OCI-LY7 (cell line): ENCODE measurements at regions not wholly inside any gene's neighbourhood (a gene's known extent, or its start where the extent isn't known, plus 50 kb on each side); places are given as distances from the start of the nearest gene placed in this dataset.

ENCODE experiments used
- BruUV-seq: library from RNA; stranded (reverse); fragments of 400-500 nt; replicated peaks from 2 replicates; lab custom pipeline; 2021; lab: Mats Ljungman, UMichigan
- CTCF ChIA-PET: fragments of 300-600 bp; sonication (Branson Sonifier 250); formaldehyde crosslinking; loops from one replicate; lab custom pipeline; 2022; ENCODE audit warnings: antibody characterized with exemption; ENCODE audit not compliant: unreplicated experiment; lab: Charles Lee
- POLR2A ChIA-PET: fragments of 300-600 bp; sonication (Branson Sonifier 250); formaldehyde crosslinking; loops from one replicate; lab custom pipeline; 2022; ENCODE audit warnings: antibody characterized with exemption; lab: Charles Lee
- DNase-seq: peaks from one replicate; pipeline ENCODE4 v3.0.0-alpha.2; 2015; ENCODE audit warnings: low spot score
- H2AFZ ChIP-seq: fragments of 200-600 bp; sonication (generic), shearing (Covaris generic); 2 replicates; pipeline ENCODE4 v1.6.1; 2014; ENCODE audit warnings: mild to moderate bottlenecking, antibody characterized with exemption, low read length, moderate library complexity
- H3K27ac ChIP-seq: fragments of 200-600 bp; sonication (generic); 2 replicates; pipeline ENCODE4 v1.5.1; 2014; ENCODE audit warnings: mixed run types, low read depth, mild to moderate bottlenecking, moderate library complexity, low read length, inconsistent platforms; ENCODE audit not compliant: poor library complexity, severe bottlenecking
- H3K36me3 ChIP-seq: fragments of 200-600 bp; sonication (generic); 2 replicates; pipeline ENCODE4 v1.6.1; 2014; ENCODE audit warnings: mild to moderate bottlenecking, antibody characterized with exemption, low read length, moderate library complexity, mixed read lengths; ENCODE audit not compliant: insufficient read depth
- H3K4me1 ChIP-seq: fragments of 200-600 bp; sonication (generic); 2 replicates; pipeline ENCODE4 v1.5.1; 2014; ENCODE audit warnings: mild to moderate bottlenecking, low read length; ENCODE audit not compliant: insufficient read depth, poor library complexity, severe bottlenecking
- H3K4me2 ChIP-seq: fragments of 200-600 bp; sonication (generic); 2 replicates; pipeline ENCODE4 v1.6.1; 2014; ENCODE audit warnings: mild to moderate bottlenecking, low read length
- H3K4me3 ChIP-seq: fragments of 200-600 bp; sonication (generic); 2 replicates; pipeline ENCODE4 v1.5.1; 2014; ENCODE audit warnings: mild to moderate bottlenecking, low read depth, low read length; ENCODE audit not compliant: poor library complexity, severe bottlenecking
- H3K79me2 ChIP-seq: fragments of 200-600 bp; sonication (generic); 2 replicates; pipeline ENCODE4 v1.6.1; 2016; ENCODE audit warnings: low read depth, mild to moderate bottlenecking, low read length, moderate library complexity, mixed read lengths; ENCODE audit not compliant: insufficient read depth
- H3K9me2 ChIP-seq: fragments of 200-600 bp; sonication (generic); 2 replicates; pipeline ENCODE4 v1.6.1; 2016; ENCODE audit warnings: mild to moderate bottlenecking, low read length, mixed read lengths; ENCODE audit not compliant: insufficient read depth
- H3K9me3 ChIP-seq: fragments of 200-600 bp; sonication (generic); 2 replicates; pipeline ENCODE4 v1.6.1; 2014; ENCODE audit warnings: mild to moderate bottlenecking, mixed run types, low read length, mixed read lengths
- H4K20me1 ChIP-seq: fragments of 200-600 bp; sonication (generic); 2 replicates; pipeline ENCODE4 v1.6.1; 2014; ENCODE audit warnings: mild to moderate bottlenecking, antibody characterized with exemption, low read length, moderate library complexity, mixed read lengths; ENCODE audit not compliant: insufficient read depth
- CTCF ChIP-seq: fragments of 200-600 bp; sonication (generic); conservative IDR thresholded peaks from 2 replicates; pipeline ENCODE4 v1.5.1; 2014; ENCODE audit warnings: mild to moderate bottlenecking, antibody characterized with exemption, low read length, moderate library complexity, mixed read lengths
- EZH2phosphoT487 ChIP-seq: fragments of 200-600 bp; sonication (generic); IDR thresholded peaks from 2 replicates; pipeline ENCODE4 v1.6.1; 2018; ENCODE audit warnings: low read depth, borderline replicate concordance, mild to moderate bottlenecking, mixed run types, antibody characterized with exemption, low read length, moderate library complexity, mixed read lengths
- intact Hi-C: fragments of 100-400 bp; cut with micrococcal nuclease; formaldehyde crosslinking; loops from one replicate; pipeline ENCODE4 v1.10.0; 2022; ENCODE audit not compliant: unreplicated experiment

- Histone ChIP-seq H4K20me1 (no peaks in the 10 kb centered on the region), H3K4me1 (peaks cover 8% of the 10 kb centered on the region), H3K4me2 (no peak overlapping the region), H3K4me3 (no peak overlapping the region), H3K9me2 (no peaks in the 10 kb centered on the region), H3K36me3 (no peaks in the 10 kb centered on the region), H2AFZ (no peak overlapping the region), H3K27ac (no peak overlapping the region), H3K79me2 (no peaks in the 10 kb centered on the region), H3K9me3 (no peaks in the 10 kb centered on the region)
- POLR2A ChIA-PET = no interaction called here
- intact Hi-C loops = no loop called here
- no TSS peak for BruUV-seq
- no peak for DNase-seq
- TF ChIP-seq CTCF = no peak
- no peak for TF ChIP-seq EZH2phosphoT487
- CTCF ChIA-PET = no interaction called here
Observed at GRCh38 chr14:96633096-96633495, 130.9 kb downstream of the PAPOLA start.

GRCh38 chr14:96634481-96634880 is 132.3 kb downstream of the PAPOLA start:
- Histone ChIP-seq H3K9me2 (no peaks in the 10 kb centered on the region), H3K36me3 (no peaks in the 10 kb centered on the region), H3K4me3 (no peak overlapping the region), H3K27ac (no peak overlapping the region), H4K20me1 (no peaks in the 10 kb centered on the region), H3K4me2 (peak overlapping the region; percentile 29; the same call in 1 of the 2 replicates), H3K4me1 (peaks cover 8% of the 10 kb centered on the region), H2AFZ (no peak overlapping the region), H3K79me2 (no peaks in the 10 kb centered on the region), H3K9me3 (no peaks in the 10 kb centered on the region)
- CTCF ChIA-PET = no interaction called here
- no peak for DNase-seq
- TF ChIP-seq EZH2phosphoT487 (no peak), CTCF (no peak)
- intact Hi-C loops = no loop called here
- POLR2A ChIA-PET = no interaction called here
- BruUV-seq = no TSS peak

GRCh38 chr14:96634896-96635295 is 132.7 kb downstream of the PAPOLA start:
- H3K9me2 ChIP-seq = no peaks in the 10 kb centered on the region
- peaks cover 8% of the 10 kb centered on the region for H3K4me1 ChIP-seq
- no peaks in the 10 kb centered on the region for H3K9me3 ChIP-seq
- POLR2A ChIA-PET = interaction anchor here (0.6 kb wide), 1 partner anchor 168 kb away, joined by 3 read pairs; no protein-coding TSS in a partner anchor
- no peak overlapping the region for H3K27ac ChIP-seq
- no peak for TF ChIP-seq EZH2phosphoT487
- BruUV-seq = no TSS peak
- H3K4me2 ChIP-seq = peak overlapping the region; percentile 29; the same call in 1 of the 2 replicates
- CTCF ChIA-PET = no interaction called here
- no peaks in the 10 kb centered on the region for H3K79me2 ChIP-seq
- intact Hi-C loops = no loop called here
- H2AFZ ChIP-seq = no peak overlapping the region
- no peak overlapping the region for H3K4me3 ChIP-seq
- no peak for DNase-seq
- no peaks in the 10 kb centered on the region for H4K20me1 ChIP-seq
- H3K36me3 ChIP-seq = no peaks in the 10 kb centered on the region
